OCI-LY7 (cell line): ENCODE measurements at regions not wholly inside any gene's neighbourhood (a gene's known extent, or its start where the extent isn't known, plus 50 kb on each side); places are given as distances from the start of the nearest gene placed in this dataset.

Source experiments
- BruUV-seq: library from RNA; stranded (reverse); fragments of 400-500 nt; replicated peaks from 2 replicates; lab custom pipeline; 2021; lab: Mats Ljungman, UMichigan
- CTCF ChIA-PET: fragments of 300-600 bp; sonication (Branson Sonifier 250); formaldehyde crosslinking; loops from one replicate; lab custom pipeline; 2022; ENCODE audit warnings: antibody characterized with exemption; ENCODE audit not compliant: unreplicated experiment; lab: Charles Lee
- POLR2A ChIA-PET: fragments of 300-600 bp; sonication (Branson Sonifier 250); formaldehyde crosslinking; loops from one replicate; lab custom pipeline; 2022; ENCODE audit warnings: antibody characterized with exemption; lab: Charles Lee
- DNase-seq: peaks from one replicate; pipeline ENCODE4 v3.0.0-alpha.2; 2015; ENCODE audit warnings: low spot score
- H2AFZ ChIP-seq: fragments of 200-600 bp; sonication (generic), shearing (Covaris generic); 2 replicates; pipeline ENCODE4 v1.6.1; 2014; ENCODE audit warnings: mild to moderate bottlenecking, antibody characterized with exemption, low read length, moderate library complexity
- H3K27ac ChIP-seq: fragments of 200-600 bp; sonication (generic); 2 replicates; pipeline ENCODE4 v1.5.1; 2014; ENCODE audit warnings: mixed run types, low read depth, mild to moderate bottlenecking, moderate library complexity, low read length, inconsistent platforms; ENCODE audit not compliant: poor library complexity, severe bottlenecking
- H3K36me3 ChIP-seq: fragments of 200-600 bp; sonication (generic); 2 replicates; pipeline ENCODE4 v1.6.1; 2014; ENCODE audit warnings: mild to moderate bottlenecking, antibody characterized with exemption, low read length, moderate library complexity, mixed read lengths; ENCODE audit not compliant: insufficient read depth
- H3K4me1 ChIP-seq: fragments of 200-600 bp; sonication (generic); 2 replicates; pipeline ENCODE4 v1.5.1; 2014; ENCODE audit warnings: mild to moderate bottlenecking, low read length; ENCODE audit not compliant: insufficient read depth, poor library complexity, severe bottlenecking
- H3K4me2 ChIP-seq: fragments of 200-600 bp; sonication (generic); 2 replicates; pipeline ENCODE4 v1.6.1; 2014; ENCODE audit warnings: mild to moderate bottlenecking, low read length
- H3K4me3 ChIP-seq: fragments of 200-600 bp; sonication (generic); 2 replicates; pipeline ENCODE4 v1.5.1; 2014; ENCODE audit warnings: mild to moderate bottlenecking, low read depth, low read length; ENCODE audit not compliant: poor library complexity, severe bottlenecking
- H3K79me2 ChIP-seq: fragments of 200-600 bp; sonication (generic); 2 replicates; pipeline ENCODE4 v1.6.1; 2016; ENCODE audit warnings: low read depth, mild to moderate bottlenecking, low read length, moderate library complexity, mixed read lengths; ENCODE audit not compliant: insufficient read depth
- H3K9me2 ChIP-seq: fragments of 200-600 bp; sonication (generic); 2 replicates; pipeline ENCODE4 v1.6.1; 2016; ENCODE audit warnings: mild to moderate bottlenecking, low read length, mixed read lengths; ENCODE audit not compliant: insufficient read depth
- H3K9me3 ChIP-seq: fragments of 200-600 bp; sonication (generic); 2 replicates; pipeline ENCODE4 v1.6.1; 2014; ENCODE audit warnings: mild to moderate bottlenecking, mixed run types, low read length, mixed read lengths
- H4K20me1 ChIP-seq: fragments of 200-600 bp; sonication (generic); 2 replicates; pipeline ENCODE4 v1.6.1; 2014; ENCODE audit warnings: mild to moderate bottlenecking, antibody characterized with exemption, low read length, moderate library complexity, mixed read lengths; ENCODE audit not compliant: insufficient read depth
- CTCF ChIP-seq: fragments of 200-600 bp; sonication (generic); conservative IDR thresholded peaks from 2 replicates; pipeline ENCODE4 v1.5.1; 2014; ENCODE audit warnings: mild to moderate bottlenecking, antibody characterized with exemption, low read length, moderate library complexity, mixed read lengths
- EZH2phosphoT487 ChIP-seq: fragments of 200-600 bp; sonication (generic); IDR thresholded peaks from 2 replicates; pipeline ENCODE4 v1.6.1; 2018; ENCODE audit warnings: low read depth, borderline replicate concordance, mild to moderate bottlenecking, mixed run types, antibody characterized with exemption, low read length, moderate library complexity, mixed read lengths
- intact Hi-C: fragments of 100-400 bp; cut with micrococcal nuclease; formaldehyde crosslinking; loops from one replicate; pipeline ENCODE4 v1.10.0; 2022; ENCODE audit not compliant: unreplicated experiment

GRCh38 chr11:24391167-24391566, 105.7 kb upstream of the LUZP2 start:
- H3K79me2 ChIP-seq: no peaks in the 10 kb centered on the region
- H3K9me2 ChIP-seq: no peaks in the 10 kb centered on the region
- no peak for DNase-seq
- CTCF ChIA-PET: no interaction called here
- no peaks in the 10 kb centered on the region for H3K36me3 ChIP-seq
- no peaks in the 10 kb centered on the region for H3K4me1 ChIP-seq
- TF ChIP-seq CTCF: no peak
- TF ChIP-seq EZH2phosphoT487: no peak
- POLR2A ChIA-PET: no interaction called here
- no peak overlapping the region for H3K4me2 ChIP-seq
- no peaks in the 10 kb centered on the region for H4K20me1 ChIP-seq
- H3K27ac ChIP-seq: no peak overlapping the region
- H3K4me3 ChIP-seq: no peak overlapping the region
- no peak overlapping the region for H2AFZ ChIP-seq
- peaks cover 4% of the 10 kb centered on the region; the same call in 1 of the 2 replicates for H3K9me3 ChIP-seq
- no TSS peak for BruUV-seq
- intact Hi-C loops: no loop called here

- DNase-seq: no peak
- no peaks in the 10 kb centered on the region for H4K20me1 ChIP-seq
- ChIA-PET CTCF (no interaction called here), POLR2A (no interaction called here)
- no peak overlapping the region for H3K27ac ChIP-seq
- H3K9me3 ChIP-seq: 0 out of 2 replicates have a peak, but pooled peaks cover 5% of the 10 kb centered on the region
- no peak overlapping the region for H3K4me3 ChIP-seq
- no peak overlapping the region for H2AFZ ChIP-seq
- no peaks in the 10 kb centered on the region for H3K79me2 ChIP-seq
- intact Hi-C loops: no loop called here
- no peaks in the 10 kb centered on the region for H3K4me1 ChIP-seq
- no peaks in the 10 kb centered on the region for H3K9me2 ChIP-seq
- BruUV-seq: no TSS peak
- no peaks in the 10 kb centered on the region for H3K36me3 ChIP-seq
- no peak overlapping the region for H3K4me2 ChIP-seq
- TF ChIP-seq CTCF: no peak
- TF ChIP-seq EZH2phosphoT487: no peak
Measured at GRCh38 chr11:24400059-24400665, 96.7 kb upstream of the LUZP2 start.

- BruUV-seq: no TSS peak
- no peak overlapping the region for H3K4me2 ChIP-seq
- TF ChIP-seq CTCF: no peak
- TF ChIP-seq EZH2phosphoT487: no peak
- no peaks in the 10 kb centered on the region for H3K9me2 ChIP-seq
- no peak overlapping the region for H3K27ac ChIP-seq
- no peaks in the 10 kb centered on the region for H3K4me1 ChIP-seq
- POLR2A ChIA-PET: interaction anchor here (0.7 kb wide), 1 partner anchor 229 kb away, joined by 3 read pairs; no protein-coding TSS in a partner anchor
- intact Hi-C loops: no loop called here
- no peaks in the 10 kb centered on the region for H3K36me3 ChIP-seq
- CTCF ChIA-PET: no interaction called here
- DNase-seq: no peak
- no peaks in the 10 kb centered on the region for H3K79me2 ChIP-seq
- H4K20me1 ChIP-seq: no peaks in the 10 kb centered on the region
- H3K4me3 ChIP-seq: no peak overlapping the region
- 0 out of 2 replicates have a peak, but pooled peaks cover 5% of the 10 kb centered on the region for H3K9me3 ChIP-seq
- H2AFZ ChIP-seq: no peak overlapping the region
Measured at GRCh38 chr11:24406389-24406788, 90.5 kb upstream of the LUZP2 start.
